Sigmoid colon (tissue), 6 donors: ENCODE measurements at regions not wholly inside any gene's neighbourhood (a gene's known extent, or its start where the extent isn't known, plus 50 kb on each side); places are given as distances from the start of the nearest gene placed in this dataset.

Experiments
- DNase-seq: peaks from one replicate; pipeline ENCODE4 v3.0.0-alpha.2; 2019
- H3K27ac ChIP-seq, 4 donors: fragments of 200-600 bp; sonication (generic); one replicate each; pipeline ENCODE4 v1.5.1; 2016 to 2019; ENCODE audit warnings: mild to moderate bottlenecking in 1 of 4
- H3K27me3 ChIP-seq, 3 donors: fragments of 200-600 bp; sonication (generic); one replicate each; pipeline ENCODE4 v1.5.1; 2019; ENCODE audit warnings: mild to moderate bottlenecking in 1 of 3
- H3K36me3 ChIP-seq, 4 donors: fragments of 200-600 bp; sonication (generic); one replicate each; pipeline ENCODE4 v1.5.1; 2016 to 2019
- H3K4me1 ChIP-seq, 4 donors: fragments of 200-600 bp; sonication (generic); one replicate each; pipeline ENCODE4 v1.5.1; 2017 to 2019
- H3K4me3 ChIP-seq, 4 donors: fragments of 200-600 bp; sonication (generic); one replicate each; pipeline ENCODE4 v1.5.1; 2017 to 2019; ENCODE audit warnings: mild to moderate bottlenecking in 2 of 4, moderate library complexity in 1 of 4
- H3K9me3 ChIP-seq, 4 donors: fragments of 200-600 bp in 3 of 4; sonication (generic) in 3 of 4; one replicate each; pipeline versions ENCODE4 v1.5.1 to v1.6.1; 2013 to 2019
- EP300 ChIP-seq, 4 donors: sonication (generic); formaldehyde crosslinking; IDR thresholded peaks; one replicate each; pipeline ENCODE4 v1.6.1; 2017; ENCODE audit warnings: antibody characterized with exemption in 4 of 4
- POLR2A ChIP-seq, 2 donors: fragments of 450-650 bp; IDR thresholded peaks; one replicate each; pipeline ENCODE4 v1.6.1; 2016; ENCODE audit warnings: antibody characterized with exemption in 2 of 2, mild to moderate bottlenecking in 2 of 2, moderate library complexity in 2 of 2
- POLR2AphosphoS5 ChIP-seq, 4 donors: sonication (generic); formaldehyde crosslinking; IDR thresholded peaks; one replicate each; pipeline ENCODE4 v1.6.1; 2017; ENCODE audit warnings: antibody characterized with exemption in 4 of 4
- WGBS, 2 donors: extraction: QIAGEN DNeasy Blood & Tissue Kit; methylation state at CpG; one replicate each; pipeline ENCODE4 v1.1.7; 2013; 5-methylcytosine and 5-hydroxymethylcytosine counted together
- intact Hi-C: fragments of 100-400 bp; cut with DNase I; formaldehyde crosslinking; loops from one replicate; pipeline ENCODE4 v1.15.1; 2023
- TF ChIP-seq, protein P1 (sequence below), 4 experiments: fragments of 450-650 bp in 3 of 4; fragments of 200-600 bp in 1 of 4; IDR thresholded peaks; one replicate each; pipeline ENCODE4 v1.5.1; 2016 to 2019; ENCODE audit warnings: antibody characterized with exemption in 4 of 4, mild to moderate bottlenecking in 3 of 4, moderate library complexity in 2 of 4
- donor health status: healthy with polysubstance abuse.
- donor health status: healthy.

DNA sequence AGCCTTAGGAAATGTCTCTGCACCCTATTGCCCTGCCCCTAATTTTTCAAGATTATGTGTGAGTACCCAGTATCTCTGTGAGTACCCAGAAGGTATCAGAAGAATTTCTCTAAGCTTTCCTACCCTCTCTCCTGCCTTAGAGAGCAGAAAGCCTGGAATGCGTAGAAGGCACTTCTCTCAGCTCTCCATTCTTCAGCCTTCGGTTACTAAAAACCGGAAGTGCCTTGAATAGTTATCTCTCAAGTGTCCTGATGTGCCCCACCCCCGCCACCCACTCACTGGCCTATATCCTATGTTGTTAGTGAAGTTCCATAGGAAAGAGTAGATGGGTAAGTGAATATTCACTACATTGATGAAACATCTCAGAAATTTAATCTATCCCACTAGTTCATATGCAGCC is 210.7 kb upstream of the CDH10 start:
- TF ChIP-seq EP300 (IDR thresholded peaks at IDR 0.05) (no peak), POLR2A (IDR thresholded peaks at IDR 0.05) (no peak), POLR2AphosphoS5 (IDR thresholded peaks at IDR 0.05) (no peak)
- TF ChIP-seq, protein P1, sequence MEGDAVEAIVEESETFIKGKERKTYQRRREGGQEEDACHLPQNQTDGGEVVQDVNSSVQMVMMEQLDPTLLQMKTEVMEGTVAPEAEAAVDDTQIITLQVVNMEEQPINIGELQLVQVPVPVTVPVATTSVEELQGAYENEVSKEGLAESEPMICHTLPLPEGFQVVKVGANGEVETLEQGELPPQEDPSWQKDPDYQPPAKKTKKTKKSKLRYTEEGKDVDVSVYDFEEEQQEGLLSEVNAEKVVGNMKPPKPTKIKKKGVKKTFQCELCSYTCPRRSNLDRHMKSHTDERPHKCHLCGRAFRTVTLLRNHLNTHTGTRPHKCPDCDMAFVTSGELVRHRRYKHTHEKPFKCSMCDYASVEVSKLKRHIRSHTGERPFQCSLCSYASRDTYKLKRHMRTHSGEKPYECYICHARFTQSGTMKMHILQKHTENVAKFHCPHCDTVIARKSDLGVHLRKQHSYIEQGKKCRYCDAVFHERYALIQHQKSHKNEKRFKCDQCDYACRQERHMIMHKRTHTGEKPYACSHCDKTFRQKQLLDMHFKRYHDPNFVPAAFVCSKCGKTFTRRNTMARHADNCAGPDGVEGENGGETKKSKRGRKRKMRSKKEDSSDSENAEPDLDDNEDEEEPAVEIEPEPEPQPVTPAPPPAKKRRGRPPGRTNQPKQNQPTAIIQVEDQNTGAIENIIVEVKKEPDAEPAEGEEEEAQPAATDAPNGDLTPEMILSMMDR (IDR thresholded peaks at IDR 0.05) = no peak
- 80 to 87% methylated on average over 4 of the region's 4 CpGs for WGBS, 2 donors
- intact Hi-C loops = no loop called here
- H3K27ac ChIP-seq = no peak overlapping the region
- no peak for DNase-seq
- H3K27me3 ChIP-seq = no peaks in the 10 kb centered on the region
- H3K36me3 ChIP-seq = no peaks in the 10 kb centered on the region
- H3K4me3 ChIP-seq = no peak overlapping the region
- no peaks in the 10 kb centered on the region for H3K4me1 ChIP-seq
- peaks cover 0 to 8% (median 0%) of the 10 kb centered on the region in 4 donors for H3K9me3 ChIP-seq

GRCh38 chr5:24854850-24855249 is 210.1 kb upstream of the CDH10 start:
- intact Hi-C loops = no loop called here
- 94 to 98% methylated on average over 1 of the region's 1 CpG for WGBS, 2 donors

DNA sequence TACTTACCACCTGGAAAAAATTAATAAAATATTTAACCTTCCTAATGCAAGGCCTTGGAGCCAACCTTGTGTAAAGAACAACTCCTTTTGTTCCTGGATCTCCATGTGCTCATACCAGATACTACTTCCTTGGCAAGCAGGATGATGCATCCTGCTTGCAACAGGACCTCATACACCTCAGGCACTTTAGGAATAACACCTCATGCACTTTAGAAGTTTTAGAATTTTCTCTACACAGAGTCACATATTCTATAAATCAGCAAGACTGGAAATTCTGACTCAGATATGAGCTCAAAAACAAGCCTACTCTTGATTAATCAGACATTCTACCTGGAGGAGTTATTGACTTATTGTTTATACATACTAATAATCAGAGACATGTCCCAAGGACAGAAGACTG is 209.6 kb upstream of the CDH10 start:
- peaks cover 0 to 10% (median 0%) of the 10 kb centered on the region in 4 donors for H3K9me3 ChIP-seq
- H3K27me3 ChIP-seq = no peaks in the 10 kb centered on the region
- no peak for TF ChIP-seq EP300 (IDR thresholded peaks at IDR 0.05)
- TF ChIP-seq, protein P1 (IDR thresholded peaks at IDR 0.05) = no peak
- H3K4me1 ChIP-seq = no peaks in the 10 kb centered on the region
- H3K36me3 ChIP-seq = no peaks in the 10 kb centered on the region
- no peak overlapping the region for H3K4me3 ChIP-seq
- DNase-seq = no peak
- intact Hi-C loops = no loop called here
- H3K27ac ChIP-seq = no peak overlapping the region

More at GRCh38 chr5:24854850-24855249, 210.1 kb upstream of the CDH10 start:
- H3K4me3 ChIP-seq = no peak overlapping the region
- H3K27ac ChIP-seq = no peak overlapping the region
- H3K27me3 ChIP-seq = no peaks in the 10 kb centered on the region
- TF ChIP-seq EP300 (IDR thresholded peaks at IDR 0.05) = no peak
- TF ChIP-seq, protein P1 (IDR thresholded peaks at IDR 0.05) = no peak
- no peak for TF ChIP-seq POLR2A (IDR thresholded peaks at IDR 0.05)
- no peak for TF ChIP-seq POLR2AphosphoS5 (IDR thresholded peaks at IDR 0.05)
- DNase-seq = no peak
- H3K9me3 ChIP-seq = peaks cover 0 to 10% (median 0%) of the 10 kb centered on the region in 4 donors
- no peaks in the 10 kb centered on the region for H3K36me3 ChIP-seq
- no peaks in the 10 kb centered on the region for H3K4me1 ChIP-seq

- intact Hi-C loops = no loop called here
- WGBS, 2 donors = 60 to 78% methylated on average over 5 of the region's 5 CpGs
- TF ChIP-seq POLR2A (IDR thresholded peaks at IDR 0.05) (no peak), EP300 (IDR thresholded peaks at IDR 0.05) (no peak), POLR2AphosphoS5 (IDR thresholded peaks at IDR 0.05) (no peak)
- TF ChIP-seq, protein P1 (IDR thresholded peaks at IDR 0.05) = no peak
These were observed 206.2 kb upstream of the CDH10 start for GRCh38 chr5:24850926-24851486.

DNA sequence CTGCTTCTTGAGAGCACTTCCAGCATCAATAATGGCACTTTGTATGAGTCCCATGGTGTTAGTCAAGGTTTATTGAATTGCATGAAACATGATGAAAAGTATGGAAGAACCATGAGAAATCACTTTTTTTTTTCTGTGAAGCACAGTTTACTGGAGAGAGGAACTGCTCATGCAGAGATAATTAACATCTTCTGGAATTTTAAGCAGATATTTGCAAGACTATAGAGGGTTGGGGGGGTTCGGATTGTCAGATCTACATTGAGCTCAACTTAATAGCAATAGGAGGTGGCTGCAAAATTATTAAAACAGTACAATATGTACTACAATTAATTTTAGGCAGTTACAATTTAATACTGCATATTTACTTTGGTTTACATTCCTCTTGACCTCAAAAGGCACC is 204.4 kb upstream of the CDH10 start:
- DNase-seq = no peak
- H3K4me1 ChIP-seq = no peaks in the 10 kb centered on the region
- 73 to 79% methylated on average over 1 of the region's 1 CpG for WGBS, 2 donors
- no peak overlapping the region for H3K4me3 ChIP-seq
- intact Hi-C loops = no loop called here
- H3K27ac ChIP-seq = no peak overlapping the region
- no peaks in the 10 kb centered on the region for H3K27me3 ChIP-seq
- TF ChIP-seq POLR2AphosphoS5 (IDR thresholded peaks at IDR 0.05) = no peak
- TF ChIP-seq, protein P1 (IDR thresholded peaks at IDR 0.05) = no peak
- no peak for TF ChIP-seq EP300 (IDR thresholded peaks at IDR 0.05)
- TF ChIP-seq POLR2A (IDR thresholded peaks at IDR 0.05) = no peak
- peaks cover 0 to 10% (median 0%) of the 10 kb centered on the region in 4 donors for H3K9me3 ChIP-seq
- no peaks in the 10 kb centered on the region for H3K36me3 ChIP-seq

More at GRCh38 chr5:24850926-24851486, 206.2 kb upstream of the CDH10 start:
- H3K27ac ChIP-seq = no peak overlapping the region
- H3K27me3 ChIP-seq = no peaks in the 10 kb centered on the region
- H3K9me3 ChIP-seq = peaks cover 0 to 10% (median 0%) of the 10 kb centered on the region in 4 donors
- H3K4me1 ChIP-seq = no peaks in the 10 kb centered on the region
- H3K4me3 ChIP-seq = no peak overlapping the region
- no peak for DNase-seq
- no peaks in the 10 kb centered on the region for H3K36me3 ChIP-seq
